GM19035 (cell line): ENCODE measurements at regions not wholly inside any gene's neighbourhood (a gene's known extent, or its start where the extent isn't known, plus 50 kb on each side); places are given as distances from the start of the nearest gene placed in this dataset.

Experiments
- ATAC-seq: cut with Tn5 transposase; IDR thresholded peaks from one replicate; pipeline ENCODE4 v1.9.1; 2021; ENCODE audit not compliant: unreplicated experiment

- no peak for ATAC-seq
Measured at GRCh38 chr1:99566290-99567021, 79.5 kb upstream of the PALMD start.

- no peak for ATAC-seq
Measured at GRCh38 chr1:99570486-99571089, 75.3 kb upstream of the PALMD start.

GRCh38 chr1:99571092-99571734 lies 74.7 kb upstream of the PALMD start:
- ATAC-seq: no peak

- ATAC-seq: no peak
Measured at GRCh38 chr1:99573431-99574217, 72.3 kb upstream of the PALMD start.

- ATAC-seq: no peak
Measured at GRCh38 chr1:99577313-99577712, 68.6 kb upstream of the PALMD start.

- ATAC-seq: no peak
Measured at GRCh38 chr1:99579691-99580172, 66.2 kb upstream of the PALMD start.

GRCh38 chr1:99580451-99580850 lies 65.5 kb upstream of the PALMD start:
- no peak for ATAC-seq

- no peak for ATAC-seq
Measured at GRCh38 chr1:99587008-99587407, 58.9 kb upstream of the PALMD start.

GRCh38 chr1:99589186-99589636 lies 56.7 kb upstream of the PALMD start:
- ATAC-seq: no peak

- ATAC-seq: no peak
Measured at GRCh38 chr1:99590578-99591209, 55.2 kb upstream of the PALMD start.

GRCh38 chr1:99591886-99592285 lies 54.0 kb upstream of the PALMD start:
- no peak for ATAC-seq

GRCh38 chr1:99594205-99594604 lies 51.7 kb upstream of the PALMD start:
- ATAC-seq: no peak

GRCh38 chr1:99595041-99595440 lies 50.9 kb upstream of the PALMD start:
- ATAC-seq: no peak

- no peak for ATAC-seq
Measured at GRCh38 chr1:99595441-99595840, 50.5 kb upstream of the PALMD start.
